Kidney (tissue), 13 donors: ENCODE measurements at regions not wholly inside any gene's neighbourhood (a gene's known extent, or its start where the extent isn't known, plus 50 kb on each side); places are given as distances from the start of the nearest gene placed in this dataset.

Experiments used
- DNase-seq, 5 donors: peaks; one replicate each; pipeline ENCODE4 v3.0.0-alpha.2; 2013 to 2020
- FAIRE-seq: peaks from 2 replicates; lab custom pipeline; 2012; peaks lifted over from hg19 to GRCh38; lab: Jason Lieb, UNC
- H3K27ac ChIP-seq, 2 donors: one replicate each; pipeline ENCODE4 v1.7.0; 2013; ENCODE audit warnings: low read depth in 2 of 2, low read length in 2 of 2, inconsistent platforms in 1 of 2
- H3K27me3 ChIP-seq: one replicate; pipeline ENCODE4 v1.7.1; 2013; ENCODE audit warnings: low read length, inconsistent platforms; ENCODE audit not compliant: control insufficient read depth, insufficient read depth
- H3K36me3 ChIP-seq, 3 donors: one replicate each; pipeline versions ENCODE4 v1.7.0 to v1.7.1; 2013; ENCODE audit warnings: low read length in 3 of 3, control low read depth in 1 of 3, inconsistent platforms in 1 of 3; ENCODE audit not compliant: insufficient read depth in 3 of 3, control insufficient read depth in 2 of 3
- H3K4me1 ChIP-seq, 3 donors: one replicate each; pipeline versions ENCODE4 v1.7.0 to v1.7.1; 2013; ENCODE audit warnings: low read length in 3 of 3, inconsistent platforms in 1 of 3, low read depth in 1 of 3; ENCODE audit not compliant: control insufficient read depth in 2 of 3, insufficient read depth in 2 of 3
- H3K4me3 ChIP-seq, 3 donors: one replicate each; pipeline versions ENCODE4 v1.7.0 to v1.8.1; 2013; ENCODE audit warnings: low read length in 3 of 3, control low read depth in 1 of 3, inconsistent platforms in 1 of 3
- H3K9ac ChIP-seq, 3 donors: one replicate each; pipeline versions ENCODE4 v1.7.0 to v1.7.1; 2013; ENCODE audit warnings: low read length in 3 of 3, control low read depth in 1 of 3, inconsistent platforms in 1 of 3
- H3K9me3 ChIP-seq, 3 donors: one replicate each; pipeline versions ENCODE4 v1.7.0 to v1.7.1; 2013; ENCODE audit warnings: low read length in 3 of 3, control low read depth in 1 of 3, inconsistent platforms in 1 of 3; ENCODE audit not compliant: control insufficient read depth in 2 of 3, insufficient read depth in 1 of 3
- CTCF ChIP-seq: IDR thresholded peaks from 3 replicates; pipeline ENCODE4 v1.5.1; 2012; ENCODE audit warnings: mild to moderate bottlenecking, moderate library complexity, borderline replicate concordance; ENCODE audit not compliant: insufficient read depth; ENCODE audit errors: extremely low read depth
- intact Hi-C: fragments of 100-400 bp; cut with DNase I; formaldehyde crosslinking; loops from one replicate; pipeline ENCODE4 v1.11.1; 2022
- donor health status: control.
- donor health status: control.
- donor health status: control.
- donor health status: control.
- donor health status: control.
- donor health status: DM: yes; HTN: yes; CAD: no.
- donor health status: Normal renal cell carcinoma (clear cell type).

GRCh38 chr1:96074422-96074821 lies 647.2 kb upstream of the PTBP2 start:
- no peak for FAIRE-seq
- Histone ChIP-seq H3K9me3 (no peaks in the 10 kb centered on the region), H3K4me3 (no peak overlapping the region), H3K4me1 (no peaks in the 10 kb centered on the region), H3K9ac (no peak overlapping the region), H3K27me3 (no peaks in the 10 kb centered on the region), H3K36me3 (no peaks in the 10 kb centered on the region), H3K27ac (no peak overlapping the region)
- no peak for TF ChIP-seq CTCF
- intact Hi-C loops = no loop called here
- DNase-seq = no peak

- H3K27me3 ChIP-seq = no peaks in the 10 kb centered on the region
- H3K4me3 ChIP-seq = no peak overlapping the region
- no peak for TF ChIP-seq CTCF
- no peak overlapping the region for H3K9ac ChIP-seq
- H3K4me1 ChIP-seq = no peaks in the 10 kb centered on the region
- H3K9me3 ChIP-seq = no peaks in the 10 kb centered on the region
- H3K36me3 ChIP-seq = no peaks in the 10 kb centered on the region
- no peak for FAIRE-seq
- no peak for DNase-seq
- no peak overlapping the region for H3K27ac ChIP-seq
- intact Hi-C loops = no loop called here
Measured at GRCh38 chr1:96074876-96075577, 646.6 kb upstream of the PTBP2 start.

GRCh38 chr1:96075704-96076455 lies 645.7 kb upstream of the PTBP2 start:
- Histone ChIP-seq H3K27ac (no peak overlapping the region), H3K4me3 (no peak overlapping the region), H3K4me1 (no peaks in the 10 kb centered on the region), H3K9me3 (no peaks in the 10 kb centered on the region), H3K36me3 (no peaks in the 10 kb centered on the region), H3K27me3 (no peaks in the 10 kb centered on the region), H3K9ac (no peak overlapping the region)
- DNase-seq (no peak), FAIRE-seq (no peak)
- intact Hi-C loops = no loop called here
- no peak for TF ChIP-seq CTCF
